Astrocyte of the spinal cord (primary cell): ENCODE measurements at regions not wholly inside any gene's neighbourhood (a gene's known extent, or its start where the extent isn't known, plus 50 kb on each side); places are given as distances from the start of the nearest gene placed in this dataset.

Experiments used
- DNase-seq: peaks from one replicate; pipeline ENCODE4 v3.0.0; 2011; ENCODE audit warnings: low read depth, low spot score
- H3K4me3 ChIP-seq: 2 replicates; pipeline ENCODE4 v1.5.1; 2011; ENCODE audit warnings: low read depth, mild to moderate bottlenecking, low read length, moderate library complexity
- CTCF ChIP-seq: IDR thresholded peaks from 2 replicates; pipeline ENCODE4 v1.5.1; 2012; ENCODE audit warnings: low read depth, mild to moderate bottlenecking, low read length, inconsistent platforms
- in situ Hi-C: cut with HindIII; loops from 2 replicates; pipeline ENCODE4 v1.10.0; 2017; ENCODE audit warnings: low sequenced_read_pairs

GRCh38 chr9:23194281-23194680, 631.8 kb downstream of the ELAVL2 start:
- DNase-seq: no peak
- no peak for TF ChIP-seq CTCF
- in situ Hi-C loops: no loop called here
- no peak overlapping the region for H3K4me3 ChIP-seq

- TF ChIP-seq CTCF: no peak
- no peak overlapping the region for H3K4me3 ChIP-seq
- in situ Hi-C loops: no loop called here
- DNase-seq: no peak
Measured at GRCh38 chr9:23215688-23216087, 610.4 kb downstream of the ELAVL2 start.

GRCh38 chr9:23219471-23219870, 606.6 kb downstream of the ELAVL2 start:
- TF ChIP-seq CTCF: no peak
- no peak for DNase-seq
- in situ Hi-C loops: no loop called here
- no peak overlapping the region for H3K4me3 ChIP-seq

- in situ Hi-C loops: no loop called here
- no peak overlapping the region for H3K4me3 ChIP-seq
- DNase-seq: no peak
- TF ChIP-seq CTCF: no peak
Measured at GRCh38 chr9:23220171-23220570, 605.9 kb downstream of the ELAVL2 start.

- no peak overlapping the region for H3K4me3 ChIP-seq
- no peak for DNase-seq
- in situ Hi-C loops: no loop called here
- TF ChIP-seq CTCF: no peak
Measured at GRCh38 chr9:23220957-23221356, 605.1 kb downstream of the ELAVL2 start.

- TF ChIP-seq CTCF: no peak
- no peak for DNase-seq
- in situ Hi-C loops: no loop called here
- no peak overlapping the region for H3K4me3 ChIP-seq
Measured at GRCh38 chr9:23229890-23230317, 596.1 kb downstream of the ELAVL2 start.

GRCh38 chr9:23232831-23233230, 593.2 kb downstream of the ELAVL2 start:
- H3K4me3 ChIP-seq: no peak overlapping the region
- no peak for DNase-seq
- no peak for TF ChIP-seq CTCF
- in situ Hi-C loops: no loop called here
